ENCODE measurements at regions not wholly inside any gene's neighbourhood (a gene's known extent, or its start where the extent isn't known, plus 50 kb on each side); places are given as distances from the start of the nearest gene placed in this dataset.

GRCh38 chr15:87238451-87239068 is 1018.0 kb downstream of the NTRK3 start:
- no peak overlapping the region for H3K27ac Mint-ChIP-seq
- H3K9me3 Mint-ChIP-seq: peaks cover 5% of the 10 kb centered on the region; the same call in 2 of the 3 replicates
- Histone ChIP-seq H3K79me2 (replicated peaks; ENCODE audit: insufficient read depth) (no peaks in the 10 kb centered on the region), H2AFZ (no peak overlapping the region), H3K27me3 (ENCODE audit: insufficient read depth) (no peaks in the 10 kb centered on the region), H3K9me2 (ENCODE audit: insufficient read depth) (0 out of 2 replicates have a peak, but pooled peaks cover 6% of the 10 kb centered on the region), H3K4me2 (no peak overlapping the region), H3F3A (replicated peaks; ENCODE audit: low read depth) (no peaks in the 10 kb centered on the region), H4K20me1 (replicated peaks; ENCODE audit: insufficient read depth) (no peaks in the 10 kb centered on the region), H3K4me1 (ENCODE audit: insufficient read depth) (peaks cover 13% of the 10 kb centered on the region; the same call in 1 of the 2 replicates), H3K36me3 (ENCODE audit: insufficient read depth) (no peaks in the 10 kb centered on the region), H3K4me3 (no peak overlapping the region), H3K27ac (ENCODE audit: low read depth) (no peak overlapping the region)
- no peak for TF ChIP-seq ETS1 (IDR thresholded peaks at IDR 0.05)
- no peak for TF ChIP-seq ZNF462 (CRISPR knock-in tag; IDR thresholded peaks at IDR 0.05)
- no peak for TF ChIP-seq JUNB (IDR thresholded peaks at IDR 0.05; ENCODE audit: unreplicated experiment)
- TF ChIP-seq NANOG (IDR thresholded peaks at IDR 0.05; ENCODE audit: borderline replicate concordance): no peak
- TF ChIP-seq ZNF331 (CRISPR knock-in tag; IDR thresholded peaks at IDR 0.05; ENCODE audit: low read depth): no peak
- no peak for TF ChIP-seq EZH2phosphoT487 (IDR thresholded peaks at IDR 0.05; ENCODE audit: unreplicated experiment)
- TF ChIP-seq CREB1 (CRISPR knock-in tag; IDR thresholded peaks at IDR 0.05; ENCODE audit: low read depth): no peak
- no peak for TF ChIP-seq EZH2 (IDR thresholded peaks at IDR 0.05; ENCODE audit: low read depth, unreplicated experiment)
- TF ChIP-seq POLR2AphosphoS5 (IDR thresholded peaks at IDR 0.05; ENCODE audit: low read depth): no peak
- H3K4me3 Mint-ChIP-seq: no peak overlapping the region
- no peak for DNase-seq (ENCODE audit: low spot score)
- no peak for ATAC-seq
- peaks cover 12% of the 10 kb centered on the region; the same call in 2 of the 3 replicates for H3K4me1 Mint-ChIP-seq
- H3K36me3 Mint-ChIP-seq (ENCODE audit: low read depth): no peaks in the 10 kb centered on the region
- H3K27me3 Mint-ChIP-seq (ENCODE audit: insufficient read depth, low read depth, poor library complexity): no peaks in the 10 kb centered on the region
